NB4 (cell line): ENCODE measurements at regions not wholly inside any gene's neighbourhood (a gene's known extent, or its start where the extent isn't known, plus 50 kb on each side); places are given as distances from the start of the nearest gene placed in this dataset.

Experiments used
- MYC ChIP-seq: IDR thresholded peaks from 2 replicates; pipeline ENCODE4 v1.6.1; 2011; ENCODE audit warnings: low read depth, low read length
- TF ChIP-seq, protein P1 (sequence below): IDR thresholded peaks from 2 replicates; pipeline ENCODE4 v1.6.1; 2011; ENCODE audit warnings: low read depth, low read length

DNA sequence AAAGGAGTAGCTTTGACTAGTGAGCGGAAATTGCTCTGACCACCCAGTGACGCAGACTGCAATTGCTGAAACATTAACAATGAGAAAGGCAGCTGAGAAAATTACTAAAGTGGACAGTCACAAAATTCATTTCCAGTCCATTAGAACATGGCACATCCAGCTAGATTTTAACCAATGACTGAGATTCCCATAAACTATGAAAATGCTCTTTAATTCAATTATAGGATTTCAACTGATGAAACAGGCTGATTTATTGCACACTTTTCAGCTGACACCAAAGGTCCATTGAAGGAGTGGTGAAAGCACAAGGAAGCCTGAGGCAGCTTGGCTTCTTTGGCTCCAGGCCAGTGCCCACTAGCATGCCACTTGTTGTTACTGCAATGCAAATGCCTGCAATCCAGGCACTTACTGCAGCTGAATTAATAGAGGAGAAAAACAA lies 933.4 kb downstream of the SLITRK6 start:
- TF ChIP-seq, protein P1, sequence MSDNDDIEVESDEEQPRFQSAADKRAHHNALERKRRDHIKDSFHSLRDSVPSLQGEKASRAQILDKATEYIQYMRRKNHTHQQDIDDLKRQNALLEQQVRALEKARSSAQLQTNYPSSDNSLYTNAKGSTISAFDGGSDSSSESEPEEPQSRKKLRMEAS: no peak
- TF ChIP-seq MYC: no peak
